Hepatocyte (in vitro differentiated cells): ENCODE measurements at regions not wholly inside any gene's neighbourhood (a gene's known extent, or its start where the extent isn't known, plus 50 kb on each side); places are given as distances from the start of the nearest gene placed in this dataset.
A peak's percentile ranks its signal among the peaks of the same experiment; 100 is the strongest.

Experiments used
- DNase-seq: peaks from one replicate; pipeline ENCODE4 v3.0.0-alpha.2; 2016; ENCODE audit warnings: low spot score
- H2AFZ ChIP-seq: fragments of 200-600 bp; sonication (generic); 2 replicates; pipeline ENCODE4 v1.6.0; 2016; ENCODE audit warnings: antibody characterized with exemption, mild to moderate bottlenecking
- H3K27ac ChIP-seq: fragments of 200-600 bp; sonication (generic); 2 replicates; pipeline ENCODE4 v1.5.1; 2016; ENCODE audit warnings: mild to moderate bottlenecking
- H3K27me3 ChIP-seq: fragments of 200-600 bp; sonication (generic); 2 replicates; pipeline ENCODE4 v1.6.1; 2016
- H3K36me3 ChIP-seq: fragments of 200-600 bp; sonication (generic); replicated peaks from 2 replicates; pipeline ENCODE4 v1.5.1; 2016; ENCODE audit warnings: low read depth; ENCODE audit not compliant: insufficient read depth
- H3K4me1 ChIP-seq: fragments of 200-600 bp; sonication (generic); 2 replicates; pipeline ENCODE4 v1.5.1; 2016; ENCODE audit warnings: mild to moderate bottlenecking, moderate library complexity; ENCODE audit not compliant: insufficient read depth
- H3K4me2 ChIP-seq: fragments of 200-600 bp; sonication (generic); 2 replicates; pipeline ENCODE4 v1.6.0; 2016
- H3K4me3 ChIP-seq: fragments of 200-600 bp; sonication (generic); 2 replicates; pipeline ENCODE4 v1.5.1; 2016; ENCODE audit warnings: mild to moderate bottlenecking
- H3K79me2 ChIP-seq: fragments of 200-600 bp; sonication (generic); 2 replicates; pipeline ENCODE4 v1.6.0; 2017; ENCODE audit warnings: mild to moderate bottlenecking
- H3K9me2 ChIP-seq: fragments of 200-600 bp; sonication (generic); replicated peaks from 2 replicates; pipeline ENCODE4 v1.6.0; 2017; ENCODE audit warnings: mild to moderate bottlenecking; ENCODE audit not compliant: insufficient read depth
- H3K9me3 ChIP-seq: fragments of 200-600 bp; sonication (generic); 2 replicates; pipeline ENCODE4 v1.5.1; 2016; ENCODE audit warnings: low read depth, mild to moderate bottlenecking
- H4K20me1 ChIP-seq: fragments of 200-600 bp; sonication (generic); 2 replicates; pipeline ENCODE4 v1.6.0; 2016; ENCODE audit warnings: mild to moderate bottlenecking; ENCODE audit not compliant: insufficient read depth, poor library complexity, severe bottlenecking
- CTCF ChIP-seq: fragments of 200-600 bp; sonication (generic); IDR thresholded peaks from 2 replicates; pipeline ENCODE4 v1.5.1; 2016; ENCODE audit warnings: antibody characterized with exemption, mild to moderate bottlenecking; ENCODE audit not compliant: poor library complexity
- EZH2 ChIP-seq: fragments of 200-600 bp; sonication (generic); IDR thresholded peaks from 2 replicates; pipeline ENCODE4 v1.6.1; 2016; ENCODE audit warnings: antibody characterized with exemption, mild to moderate bottlenecking, borderline replicate concordance
- EZH2phosphoT487 ChIP-seq: fragments of 200-600 bp; sonication (generic); IDR thresholded peaks from one replicate; pipeline ENCODE4 v1.6.1; 2018; ENCODE audit warnings: antibody characterized with exemption, mild to moderate bottlenecking, low read depth, moderate library complexity; ENCODE audit not compliant: unreplicated experiment, severe bottlenecking
- WGBS: methylation state at CpG from one replicate; pipeline ENCODE4 v1.1.6; 2016; ENCODE audit warnings: low lambda C conversion rate; ENCODE audit errors: missing lambda C conversion rate; 5-methylcytosine and 5-hydroxymethylcytosine counted together

DNA sequence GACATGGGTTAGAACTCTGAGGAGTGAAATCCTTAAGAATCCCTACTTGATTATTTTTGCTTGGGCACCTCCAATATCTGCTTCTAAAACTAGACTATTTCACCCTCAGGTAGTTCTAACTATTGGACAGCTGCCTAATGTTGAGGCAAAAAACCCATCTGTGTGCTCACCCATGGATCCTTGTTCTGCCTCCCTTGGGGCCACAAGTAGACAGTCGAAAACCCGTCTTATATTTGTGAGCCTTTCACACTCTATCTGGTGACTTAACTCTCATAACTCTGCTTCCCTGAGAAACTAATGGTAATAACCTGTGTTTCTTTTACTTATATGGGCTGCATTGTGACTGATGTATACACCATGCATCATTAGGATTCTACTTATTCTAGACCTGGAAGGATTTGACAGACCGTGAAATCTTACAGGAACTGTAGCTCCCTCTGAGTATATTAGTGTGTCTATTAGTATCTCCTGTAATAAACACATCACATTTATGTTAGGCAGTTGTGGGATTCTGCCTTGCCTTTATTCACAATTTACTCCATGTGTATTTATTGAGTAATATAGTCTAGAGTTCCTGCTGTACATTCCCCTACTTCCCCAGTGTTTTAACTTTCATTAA, 94.6 kb upstream of the SGCD start:
- no peak for TF ChIP-seq EZH2phosphoT487
- TF ChIP-seq EZH2 = no peak
- no peak for TF ChIP-seq CTCF
- H4K20me1 ChIP-seq = no peaks in the 10 kb centered on the region
- no peak for DNase-seq
- no peak overlapping the region for H3K27ac ChIP-seq
- H3K4me1 ChIP-seq = no peaks in the 10 kb centered on the region
- no peaks in the 10 kb centered on the region for H3K36me3 ChIP-seq
- H3K4me2 ChIP-seq = no peak overlapping the region
- no peak overlapping the region for H3K4me3 ChIP-seq
- 92% methylated on average over 3 of the region's 3 CpGs for WGBS
- no peaks in the 10 kb centered on the region for H3K27me3 ChIP-seq
- H3K79me2 ChIP-seq = no peaks in the 10 kb centered on the region
- no peaks in the 10 kb centered on the region for H3K9me2 ChIP-seq
- no peaks in the 10 kb centered on the region for H3K9me3 ChIP-seq
- H2AFZ ChIP-seq = no peak overlapping the region

GRCh38 chr5:156237361-156237760, 89.6 kb upstream of the SGCD start:
- H4K20me1 ChIP-seq = no peaks in the 10 kb centered on the region
- 96% methylated on average over 6 of the region's 6 CpGs for WGBS
- TF ChIP-seq CTCF (no peak), EZH2 (no peak), EZH2phosphoT487 (no peak)

GRCh38 chr5:156239800-156240199, 87.2 kb upstream of the SGCD start:
- TF ChIP-seq EZH2phosphoT487 (no peak), CTCF (no peak), EZH2 (no peak)
- Histone ChIP-seq H3K27me3 (no peaks in the 10 kb centered on the region), H3K27ac (no peak overlapping the region), H3K9me3 (no peaks in the 10 kb centered on the region), H2AFZ (no peak overlapping the region), H3K79me2 (no peaks in the 10 kb centered on the region), H3K9me2 (no peaks in the 10 kb centered on the region), H3K4me1 (no peaks in the 10 kb centered on the region), H3K4me2 (no peak overlapping the region), H4K20me1 (no peaks in the 10 kb centered on the region), H3K36me3 (no peaks in the 10 kb centered on the region), H3K4me3 (no peak overlapping the region)
- 37% methylated on average over 2 of the region's 2 CpGs for WGBS
- peak; percentile 10 for DNase-seq

More at GRCh38 chr5:156237361-156237760, 89.6 kb upstream of the SGCD start:
- no peaks in the 10 kb centered on the region for H3K4me1 ChIP-seq
- H3K27ac ChIP-seq = no peak overlapping the region
- no peak overlapping the region for H3K4me3 ChIP-seq
- DNase-seq = no peak
- H2AFZ ChIP-seq = no peak overlapping the region
- no peak overlapping the region for H3K4me2 ChIP-seq
- H3K9me3 ChIP-seq = no peaks in the 10 kb centered on the region
- H3K27me3 ChIP-seq = no peaks in the 10 kb centered on the region
- no peaks in the 10 kb centered on the region for H3K36me3 ChIP-seq
- no peaks in the 10 kb centered on the region for H3K79me2 ChIP-seq
- H3K9me2 ChIP-seq = no peaks in the 10 kb centered on the region
